ENCODE measurements at regions not wholly inside any gene's neighbourhood (a gene's known extent, or its start where the extent isn't known, plus 50 kb on each side); places are given as distances from the start of the nearest gene placed in this dataset.
A peak's percentile ranks its signal among the peaks of the same experiment; 100 is the strongest.
"Not testable (repeated sequence)": the region's sequence is repeated elsewhere in the genome, so short reads cannot be mapped to it uniquely, and the experiment has no call there.

DNA sequence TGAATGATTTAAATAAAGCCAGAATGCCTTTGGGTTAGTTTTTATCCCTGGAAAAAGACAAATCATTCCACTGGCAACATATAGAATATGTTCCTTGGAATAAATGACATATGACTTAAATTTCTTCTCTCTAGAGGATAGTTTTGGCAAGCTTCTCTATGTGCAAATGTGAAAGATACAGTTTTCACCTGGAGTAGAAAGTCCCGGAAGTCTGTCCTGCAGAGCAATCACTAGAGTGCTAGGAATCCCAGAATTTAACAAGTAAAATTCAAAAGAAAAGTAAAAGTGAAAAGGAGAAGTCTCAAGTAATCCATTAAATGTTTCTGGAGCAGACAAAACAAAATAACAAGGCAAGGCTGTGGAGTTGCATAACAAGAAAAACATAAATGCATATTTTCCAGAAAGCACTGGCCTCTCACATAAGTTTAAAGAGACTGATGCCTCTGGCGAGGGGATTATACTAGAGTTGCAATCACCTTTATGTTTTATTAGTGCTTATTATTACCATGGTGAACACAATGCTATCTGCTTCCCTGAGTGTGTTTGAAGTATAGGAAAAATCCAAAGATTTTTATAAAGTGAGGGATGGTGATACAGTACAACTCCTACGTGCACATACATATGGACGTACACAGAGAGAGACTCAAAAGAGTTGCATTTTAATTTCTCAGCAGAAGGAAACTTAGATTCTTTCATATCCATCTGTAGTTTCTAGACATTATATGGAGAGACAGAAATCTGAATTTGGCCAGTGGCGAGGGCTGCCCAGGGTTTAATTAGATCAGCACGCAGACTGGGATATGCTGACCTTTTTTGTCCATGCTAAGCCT is 188.3 kb upstream of the ANKRD55 start:
- no peak for DNase-seq

DNA sequence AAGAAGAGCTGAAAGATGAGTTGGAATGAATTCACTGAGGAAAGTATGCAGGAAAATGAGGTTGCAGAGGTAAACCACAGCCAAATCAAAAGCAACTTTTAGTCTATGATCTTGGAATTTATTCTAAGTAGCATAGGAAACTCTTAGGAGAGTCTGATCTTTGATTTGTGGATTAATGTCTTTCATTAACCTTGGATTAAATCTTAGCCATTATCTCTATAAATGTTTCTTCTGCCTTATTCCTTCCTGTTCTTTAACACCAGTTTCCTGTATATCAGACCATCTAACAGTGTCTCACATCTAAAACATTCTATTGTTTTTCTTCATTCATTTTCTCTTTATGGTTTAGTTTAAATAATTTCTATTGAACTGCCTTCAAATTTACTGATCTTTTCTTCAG is 187.2 kb upstream of the ANKRD55 start:
- no peak for DNase-seq

DNA sequence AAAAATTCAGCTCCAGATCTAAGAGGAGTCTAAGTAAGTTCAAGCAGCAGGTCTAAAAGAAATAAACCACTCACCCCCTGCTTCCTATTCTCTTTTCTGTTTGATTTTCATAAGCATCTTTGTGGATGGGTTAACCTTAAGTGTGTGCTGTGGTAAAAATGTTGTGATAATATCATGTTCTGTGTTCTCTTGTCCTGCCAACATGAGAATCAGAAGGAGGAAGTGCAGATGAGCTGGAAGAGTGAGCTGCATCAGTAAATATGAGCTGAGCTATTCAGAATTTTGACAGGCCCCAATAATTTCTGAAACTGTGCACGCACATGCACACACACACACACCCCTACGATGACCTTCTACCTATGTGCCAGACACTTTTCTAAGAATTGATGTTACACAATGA is 186.5 kb upstream of the ANKRD55 start:
- DNase-seq: no peak

DNA sequence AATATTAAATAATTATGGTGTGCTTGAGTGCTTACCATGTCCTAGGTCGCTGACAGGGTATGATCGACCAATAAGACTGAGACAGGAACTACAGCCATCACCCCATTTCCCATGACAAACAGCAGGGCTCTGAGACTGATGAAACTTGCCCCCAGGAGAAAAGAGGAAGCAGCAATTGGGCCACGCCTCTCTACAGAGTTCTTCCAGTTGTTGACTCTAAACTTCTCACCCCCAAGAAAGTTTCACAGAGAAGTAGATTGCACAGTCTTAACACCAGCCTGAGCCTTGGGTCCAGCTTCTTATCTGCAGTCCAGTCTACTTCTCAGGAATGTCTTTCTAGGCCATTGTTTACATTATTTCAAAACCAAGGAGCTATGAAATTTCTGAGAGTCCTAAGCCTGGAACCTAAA is 182.2 kb upstream of the ANKRD55 start:
- no peak for DNase-seq

DNA sequence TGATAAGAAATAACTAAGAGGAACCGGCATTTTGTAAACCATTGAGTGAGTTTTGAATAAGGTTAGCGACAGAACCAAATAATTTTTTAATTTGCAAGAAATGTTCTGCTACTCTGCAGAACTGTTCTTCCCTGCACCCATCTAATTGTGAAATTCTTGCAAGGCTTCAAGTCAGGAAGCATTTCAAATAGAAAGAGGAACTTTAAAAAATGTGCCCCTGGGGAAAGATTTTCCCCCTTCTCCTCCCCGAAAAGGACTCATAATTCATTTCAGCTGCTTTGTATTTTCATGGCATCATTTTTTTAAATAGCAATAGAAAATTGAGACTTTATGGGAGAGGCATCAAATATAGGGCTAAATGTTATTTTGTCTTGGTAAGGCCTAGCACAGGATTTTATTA is 180.9 kb upstream of the ANKRD55 start:
- no peak for DNase-seq

DNA sequence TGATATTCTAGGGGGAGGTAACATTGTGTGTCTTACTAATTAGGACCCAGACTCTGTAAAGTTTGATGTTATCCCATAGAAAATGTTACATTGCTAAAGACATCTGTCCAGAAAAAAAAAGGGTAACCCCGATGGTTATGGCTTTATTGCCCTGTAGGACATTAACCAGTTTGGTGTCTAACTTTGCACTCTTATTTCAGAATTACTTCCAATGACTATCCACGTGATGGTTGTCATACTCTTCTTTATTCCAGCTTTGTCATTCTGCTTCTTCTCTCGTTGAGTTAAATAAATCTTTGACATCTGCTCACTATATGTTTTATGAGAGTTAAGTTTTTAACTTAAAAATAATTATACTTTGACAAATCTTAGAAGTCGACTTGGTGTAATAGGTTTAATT is 180.4 kb upstream of the ANKRD55 start:
- DNase-seq: no peak

DNA sequence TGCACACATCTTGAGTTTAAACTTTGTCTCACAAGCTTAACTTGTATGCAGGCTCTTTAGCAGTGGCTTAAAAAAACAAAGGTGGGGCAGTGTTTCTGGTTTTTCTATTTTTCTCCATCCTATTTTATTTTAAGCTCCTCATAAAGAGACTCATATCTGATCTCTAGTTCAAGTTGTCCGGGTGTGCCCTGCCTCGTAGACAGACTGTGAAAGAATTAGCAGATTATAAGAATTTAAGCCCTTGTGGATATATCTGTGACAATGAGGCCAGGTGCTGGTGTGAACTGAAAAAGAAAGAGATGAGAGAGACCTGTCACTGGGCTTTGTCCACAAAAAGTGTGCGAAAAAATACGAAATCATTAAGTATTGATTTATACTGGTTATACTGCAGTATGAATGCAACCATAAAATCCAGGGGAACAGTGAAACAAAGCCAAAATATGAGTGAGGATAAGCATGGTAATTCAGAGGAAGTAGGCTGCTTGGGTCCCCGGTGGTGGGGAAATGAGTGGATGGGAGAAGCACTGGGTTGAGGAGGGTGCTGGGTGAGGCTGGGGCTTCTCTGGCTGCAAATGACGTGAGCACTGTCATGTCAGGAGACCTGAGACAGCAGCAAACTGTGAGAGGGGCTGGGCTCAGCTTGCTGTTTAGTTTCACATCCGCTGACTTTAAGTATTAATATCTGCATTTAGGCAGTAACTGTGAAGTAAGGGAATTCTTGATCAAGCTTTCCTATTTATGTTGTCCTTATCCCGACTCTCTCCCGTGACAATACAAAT is 179.7 kb upstream of the ANKRD55 start:
- DNase-seq: no peak

DNA sequence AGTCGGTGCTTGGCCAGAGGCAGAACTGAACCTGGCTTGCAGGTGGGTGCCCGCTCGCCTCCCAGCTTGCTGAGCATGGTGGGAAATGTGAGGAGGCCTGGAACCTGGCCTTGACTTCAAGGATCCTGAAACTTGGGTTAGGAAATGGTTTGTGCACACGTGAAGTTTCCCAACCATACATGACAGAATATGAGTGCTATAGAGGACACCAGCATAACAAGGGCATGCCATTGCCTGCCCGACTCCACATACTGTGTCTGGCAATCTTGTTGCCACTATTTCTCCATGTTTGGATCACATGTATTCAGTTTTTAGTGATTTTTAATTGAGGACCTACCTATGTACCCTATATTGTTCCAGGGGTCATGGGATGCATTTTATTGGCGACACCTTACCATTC is 177.6 kb upstream of the ANKRD55 start:
- DNase-seq: no peak

DNA sequence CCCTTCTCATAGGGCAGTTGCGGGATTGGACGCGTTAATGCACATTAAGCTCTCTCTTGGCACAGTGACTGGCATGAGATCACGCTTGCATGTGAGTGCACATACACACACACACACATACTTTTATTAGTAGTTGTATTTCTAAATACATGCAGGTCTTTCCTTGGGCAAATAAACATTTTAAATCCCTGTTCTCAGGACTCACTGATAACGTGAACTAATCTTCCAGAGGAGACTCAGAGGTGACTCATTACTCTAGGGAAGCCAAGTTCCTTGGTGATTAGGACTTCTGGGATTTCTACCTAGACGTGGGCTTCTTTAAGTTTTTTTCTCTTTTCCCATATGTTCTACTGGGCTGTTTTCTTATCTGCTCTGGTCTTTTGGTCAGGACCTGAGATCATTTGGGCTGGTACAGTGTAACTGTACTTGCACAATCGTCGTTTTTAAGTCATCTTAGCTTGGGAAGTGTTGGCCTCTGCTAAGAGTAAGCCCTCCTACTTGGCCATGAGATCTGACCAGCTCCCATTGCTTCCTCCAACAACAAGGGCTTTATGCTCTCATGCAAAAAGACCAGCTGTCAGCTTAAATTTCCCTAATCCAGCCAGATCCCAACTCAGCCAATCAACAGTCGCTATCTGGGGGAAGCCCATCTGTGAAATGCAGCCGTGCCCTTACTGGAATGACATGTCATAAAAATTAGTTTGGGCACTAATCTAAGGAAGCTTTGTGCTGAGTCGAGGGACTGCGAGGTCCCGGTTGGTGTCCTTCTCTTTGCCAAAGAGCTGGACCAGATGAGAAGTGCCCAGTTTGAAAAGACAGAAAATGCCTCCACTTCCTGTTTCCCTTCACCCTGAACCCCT is 176.4 kb upstream of the ANKRD55 start:
- no peak for DNase-seq

DNA sequence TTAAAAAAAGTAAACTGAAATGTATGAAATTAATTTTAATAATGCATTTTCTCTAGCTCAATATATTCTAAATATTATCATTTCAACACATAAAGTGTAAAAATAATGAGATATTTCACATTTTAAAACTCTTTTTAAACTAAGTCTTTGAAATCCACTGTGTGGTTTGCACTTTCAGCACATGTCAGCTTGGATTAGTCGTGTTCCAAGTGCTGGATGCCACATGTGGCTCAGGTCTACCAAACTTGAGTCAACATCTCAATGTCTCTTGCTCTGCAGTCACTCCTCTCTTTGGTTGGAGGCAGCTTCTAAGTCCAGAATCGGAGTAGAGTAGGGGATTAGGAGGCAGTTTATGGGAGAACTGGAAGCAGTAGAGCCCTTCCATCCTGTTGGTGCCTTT is 173.7 kb upstream of the ANKRD55 start:
- DNase-seq: no peak

DNA sequence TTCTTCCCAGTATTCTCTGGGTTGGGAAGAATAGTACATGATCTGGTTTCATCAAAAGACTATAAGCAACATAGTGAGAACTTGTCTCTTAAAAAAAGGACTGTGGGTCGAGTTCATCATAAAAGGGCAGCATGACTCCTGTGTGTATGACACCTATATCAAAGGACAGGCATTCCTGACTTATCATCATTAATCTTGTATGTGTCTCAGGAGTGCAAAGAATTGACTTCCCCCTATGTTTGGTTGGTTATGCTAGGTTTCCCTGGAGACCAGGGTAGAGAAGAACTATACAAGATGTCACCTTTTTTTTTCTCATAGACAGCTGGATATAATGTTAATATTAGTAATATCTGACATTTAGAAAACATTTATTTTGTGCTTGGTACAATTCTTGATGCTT is 173.1 kb upstream of the ANKRD55 start:
- DNase-seq: no peak

DNA sequence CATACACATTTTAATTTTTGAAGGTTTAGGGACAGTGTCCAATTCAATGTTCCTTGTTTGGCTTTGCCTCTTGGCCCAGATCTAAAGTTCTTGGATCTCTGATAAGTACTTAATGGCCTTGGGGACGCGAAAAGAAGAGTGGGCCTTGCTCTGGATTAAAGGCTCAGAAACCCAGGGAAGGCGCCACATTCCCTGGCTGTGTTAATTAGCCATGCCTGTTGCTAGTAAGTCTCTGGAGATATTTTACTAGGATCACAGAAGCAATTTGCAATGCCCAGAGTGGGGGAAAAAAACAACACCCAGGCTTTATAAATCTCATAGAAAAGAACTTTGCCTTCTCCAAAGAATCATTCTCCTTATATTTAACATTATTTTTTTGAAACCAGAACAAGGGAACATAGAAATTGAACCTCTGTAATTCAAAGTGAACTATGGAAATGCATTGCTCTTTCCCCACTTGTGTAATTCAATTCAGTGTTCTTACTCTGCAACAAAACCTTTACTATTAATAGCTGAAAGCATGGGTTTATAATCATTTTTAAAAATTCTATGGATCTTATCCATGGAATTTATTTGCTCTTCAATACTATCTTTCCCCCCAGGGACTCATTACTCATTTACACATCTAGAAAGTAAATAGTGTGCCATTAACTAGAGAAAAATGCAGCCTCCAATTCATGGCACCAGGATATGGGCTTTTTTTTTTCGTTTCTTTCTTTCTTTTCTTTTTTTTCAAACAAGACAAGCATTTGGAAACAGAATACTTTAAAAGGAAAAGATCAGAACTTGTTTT is 172.2 kb upstream of the ANKRD55 start:
- DNase-seq: no peak

DNA sequence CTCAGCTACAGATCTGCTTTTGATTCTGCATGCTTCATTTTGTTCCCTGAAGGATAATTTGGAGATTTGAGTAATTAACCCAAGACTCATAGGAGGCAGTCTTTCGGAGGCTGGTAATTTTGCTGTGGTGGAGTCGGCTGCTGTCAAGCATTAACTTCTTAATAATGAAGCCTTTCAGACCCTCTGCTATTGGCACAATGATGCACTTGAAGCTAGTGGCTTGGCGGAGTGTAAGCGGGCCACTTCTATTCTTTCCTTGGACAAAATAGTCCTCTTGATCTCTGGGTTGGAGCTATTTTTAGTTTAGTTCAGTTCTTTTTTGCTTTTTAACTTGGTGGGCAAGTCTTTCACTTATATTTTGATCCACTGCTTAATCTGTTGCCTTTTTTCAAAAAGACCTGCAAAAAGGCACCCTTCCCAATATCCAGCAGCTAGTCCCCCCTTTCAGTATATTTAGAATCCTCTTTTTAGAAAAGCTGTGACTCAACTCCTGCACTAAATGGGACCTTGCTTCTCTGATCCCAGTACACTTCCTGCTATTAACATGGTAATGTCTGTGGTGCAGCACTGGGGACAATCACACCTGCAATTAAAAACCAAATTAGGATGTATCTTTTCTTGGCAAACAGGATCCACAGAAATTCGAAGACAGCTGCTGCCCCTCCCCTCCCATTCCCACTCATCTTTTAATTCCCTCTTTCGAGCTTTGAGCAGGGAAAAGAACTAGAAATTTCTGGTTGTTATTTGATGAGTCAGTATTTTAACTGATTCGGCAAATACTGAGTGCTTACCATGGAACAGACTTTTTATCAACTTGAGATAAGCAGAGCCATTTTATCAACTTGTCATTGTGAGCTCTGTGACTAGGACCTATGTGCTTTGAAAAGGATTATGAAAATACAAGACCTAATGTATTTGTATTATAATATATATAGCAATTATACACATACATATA is 169.4 kb upstream of the ANKRD55 start:
- DNase-seq: no peak

DNA sequence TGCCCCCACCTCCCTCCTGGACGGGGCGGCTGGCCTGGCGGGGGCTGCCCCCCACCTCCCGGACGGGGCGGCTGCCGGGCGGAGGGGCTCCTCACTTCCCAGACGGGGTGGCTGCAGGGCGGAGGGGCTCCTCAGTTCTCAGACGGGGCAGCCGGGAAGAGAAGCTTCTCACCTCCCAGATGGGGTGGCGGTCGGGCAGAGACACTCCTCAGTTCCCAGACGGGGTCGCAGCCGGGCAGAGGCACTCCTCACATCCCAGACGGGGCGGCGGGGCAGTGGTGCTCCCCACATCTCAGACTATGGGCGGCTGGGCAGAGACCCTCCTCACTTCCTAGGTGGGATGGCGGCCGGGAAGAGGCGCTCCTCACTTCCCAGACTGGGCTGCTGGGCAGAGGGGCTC is 164.7 kb upstream of the ANKRD55 start:
- not testable (repeated sequence) for DNase-seq

DNA sequence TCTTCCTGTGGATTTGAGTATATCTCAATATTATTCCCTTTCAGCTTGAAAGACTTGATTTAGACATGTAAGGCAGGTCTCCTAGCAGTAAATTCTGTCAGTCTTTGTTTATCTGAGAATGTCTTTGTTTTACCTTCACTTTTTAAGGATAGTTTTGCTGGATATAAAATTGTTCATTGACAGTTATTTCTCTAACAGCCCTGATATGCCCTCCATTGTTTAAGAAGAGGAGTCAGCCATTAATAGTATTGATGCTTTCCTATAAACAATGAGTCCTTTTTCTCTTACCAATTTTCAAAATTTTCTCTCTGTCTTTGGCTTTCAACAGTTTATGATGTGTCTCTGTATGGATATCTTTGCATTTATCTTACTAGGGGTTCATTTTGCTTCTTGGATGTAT is 163.5 kb upstream of the ANKRD55 start:
- no peak for DNase-seq

DNA sequence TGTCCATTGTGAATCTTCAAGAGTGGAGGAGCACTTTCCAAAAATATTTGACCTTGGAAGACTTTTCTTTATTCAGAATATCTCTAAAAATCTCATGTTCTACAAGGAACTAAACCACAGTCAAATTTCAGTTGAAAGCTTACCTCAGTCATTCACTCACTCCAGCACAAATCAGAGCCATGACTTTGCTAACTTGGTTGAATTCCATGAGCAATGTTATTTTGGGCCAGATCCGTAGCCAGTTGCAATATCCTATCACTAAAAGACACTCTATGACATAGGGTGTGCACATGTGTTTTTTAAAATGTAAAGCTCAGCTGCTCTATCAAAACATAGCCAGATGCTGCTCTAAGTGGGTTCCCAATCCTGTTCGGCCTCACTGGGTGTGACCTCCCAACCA is 156.1 kb upstream of the ANKRD55 start:
- no peak for DNase-seq

DNA sequence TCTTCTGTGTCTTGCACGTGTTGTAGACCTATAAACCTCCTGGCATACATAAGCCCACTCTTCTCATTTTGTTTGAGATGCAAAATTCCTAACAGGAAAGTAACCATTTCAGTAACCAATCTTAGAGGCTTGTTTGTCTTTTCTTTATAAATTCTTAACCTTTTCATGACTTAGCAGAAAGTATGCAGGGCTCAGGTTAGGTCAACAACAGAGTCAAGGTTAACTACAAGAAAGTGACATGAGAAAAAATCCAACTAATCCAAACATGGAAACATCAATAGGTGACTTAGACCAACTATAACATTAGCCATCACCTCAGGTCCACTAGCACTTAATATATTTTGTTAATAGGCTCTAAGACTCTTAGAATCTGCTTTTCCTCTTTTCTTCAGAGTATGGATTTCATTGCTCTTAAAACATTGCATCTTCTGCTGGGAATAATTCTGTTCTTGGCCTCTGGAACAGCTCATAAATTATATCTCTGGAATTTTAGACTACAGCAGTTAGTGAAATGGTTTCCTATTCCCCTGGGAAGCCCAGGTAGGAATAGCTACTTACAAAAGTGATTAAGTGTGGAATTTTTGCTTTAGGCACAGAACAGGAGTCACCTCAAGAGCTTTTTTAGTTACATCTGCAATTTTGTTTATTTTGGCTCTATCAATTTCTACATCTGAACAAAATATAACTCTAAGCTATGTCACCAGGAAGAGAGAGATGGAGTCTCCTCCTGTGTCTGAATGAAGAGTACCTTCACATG is 155.3 kb upstream of the ANKRD55 start:
- peak; percentile 27 for DNase-seq

DNA sequence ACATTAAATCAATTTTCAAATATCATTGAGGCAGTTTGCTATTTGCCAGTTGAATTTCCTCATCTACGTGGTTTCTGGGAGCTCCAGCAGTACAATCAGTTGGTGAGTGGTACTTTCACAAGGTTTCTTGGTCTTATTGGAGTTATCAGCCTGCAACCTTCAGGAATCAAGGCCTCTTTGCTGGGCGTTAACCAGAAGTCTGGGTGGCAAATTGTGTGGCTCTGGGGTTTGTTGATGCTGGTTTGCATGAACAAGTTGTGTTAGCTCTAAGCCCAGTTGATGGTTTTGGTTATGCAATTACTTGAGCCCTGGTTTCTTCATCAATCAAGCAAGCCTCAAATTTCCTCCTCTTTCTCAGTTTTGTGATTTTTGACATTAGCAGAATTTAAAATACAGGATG is 152.9 kb upstream of the ANKRD55 start:
- DNase-seq: no peak

DNA sequence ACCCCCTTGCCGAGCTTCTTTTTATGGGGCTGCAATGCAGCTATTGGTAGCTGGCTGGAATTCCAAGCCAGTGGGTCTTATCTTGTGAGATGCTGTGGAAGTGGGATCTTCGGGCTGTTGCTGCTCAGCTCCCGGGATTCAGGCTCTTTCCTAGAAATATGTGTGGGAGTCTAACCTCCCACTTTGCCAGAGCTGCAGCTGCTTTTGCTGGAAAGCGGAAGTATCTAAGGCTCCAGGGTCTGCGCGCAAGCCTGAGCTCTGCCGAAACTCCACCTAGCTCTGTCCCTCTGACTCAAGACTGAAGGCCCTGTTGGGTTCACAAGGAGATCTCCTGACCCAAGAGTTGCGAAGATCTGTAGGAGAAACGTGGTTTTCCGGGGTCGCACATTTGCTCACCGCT is 151.1 kb upstream of the ANKRD55 start:
- DNase-seq: no peak

DNA sequence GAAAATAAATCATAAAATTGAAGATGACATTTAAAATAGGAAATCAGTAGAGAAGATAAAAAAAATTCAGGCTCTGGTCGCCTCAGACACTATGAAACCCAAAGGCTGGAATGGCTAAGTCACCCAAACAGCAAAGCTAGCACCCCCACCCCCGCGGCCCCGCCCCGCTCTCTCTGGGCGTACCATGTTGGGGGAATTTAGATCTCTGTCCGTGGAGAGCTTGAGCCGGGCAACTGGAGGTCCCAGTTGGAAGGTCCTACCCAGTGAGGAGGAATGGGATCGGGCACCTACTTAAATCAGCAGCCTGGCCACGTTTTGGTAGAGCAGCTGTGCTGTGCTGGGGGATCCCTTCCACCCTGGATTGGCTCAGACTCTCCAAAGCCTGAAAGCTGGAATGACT is 150.6 kb upstream of the ANKRD55 start:
- no peak for DNase-seq

Data from left kidney (tissue), 1 donor.